ENCODE measurements at regions not wholly inside any gene's neighbourhood (a gene's known extent, or its start where the extent isn't known, plus 50 kb on each side); places are given as distances from the start of the nearest gene placed in this dataset.

GRCh38 chr3:187989575-187990153 is 164.3 kb upstream of the LPP start:
- peaks cover 20 to 24% of the 10 kb centered on the region in 2 experiments for H3K4me1 Mint-ChIP-seq
- peak overlapping the region; percentile 61 to 75 for H3K4me3 Mint-ChIP-seq
- H4K20me1 ChIP-seq (ENCODE audit: control insufficient read depth, insufficient read depth, insufficient read length): no peaks in the 10 kb centered on the region

More at GRCh38 chr3:187989575-187990153, 164.3 kb upstream of the LPP start:
- H3K56ac ChIP-seq (ENCODE audit: insufficient read length, low read depth, low read length): no peak overlapping the region
- H4K91ac ChIP-seq (ENCODE audit: insufficient read length, low read depth, low read length): no peak overlapping the region
- no peaks in the 10 kb centered on the region; the same call in 1 of the 2 replicates for H3K4me1 ChIP-seq (ENCODE audit: insufficient read depth, low read length)
- WGBS (ENCODE audit: extremely low coverage, insufficient read length, low lambda C conversion rate): no CpG with 5 or more reads among the region's 10 CpGs
- no peaks in the 10 kb centered on the region for H3K79me2 ChIP-seq (ENCODE audit: insufficient read depth, low read length)
- no peak overlapping the region for H2BK5ac ChIP-seq (ENCODE audit: insufficient read length, low read length)
- H3K14ac ChIP-seq (ENCODE audit: insufficient read depth, low read length): no peak overlapping the region
- H3K27me3 ChIP-seq (ENCODE audit: insufficient read depth, low read length): no peaks in the 10 kb centered on the region
- H3K23ac ChIP-seq (ENCODE audit: insufficient read length, low read depth, low read length): no peak overlapping the region
- peak overlapping the region; percentile 48 for H3K27ac ChIP-seq (ENCODE audit: insufficient read length, low read depth, low read length)
- H2BK12ac ChIP-seq (ENCODE audit: insufficient read length, low read depth, low read length): no peak overlapping the region
- H3K18ac ChIP-seq (ENCODE audit: insufficient read length, low read depth, low read length): peak overlapping the region; percentile 21
- no peak for TF ChIP-seq CTCF (conservative IDR thresholded peaks at IDR 0.05)
- no peak overlapping the region for H2BK15ac ChIP-seq (ENCODE audit: low read depth, low read length)
- H3K79me1 ChIP-seq (ENCODE audit: insufficient read depth, low read depth, low read length, poor library complexity, severe bottlenecking): no peaks in the 10 kb centered on the region
- H4K5ac ChIP-seq (ENCODE audit: insufficient read length, low read depth, low read length): no peak overlapping the region
- peak; percentile 92 for DNase-seq
- no peaks in the 10 kb centered on the region for H3K27me3 Mint-ChIP-seq (ENCODE audit: low read depth)
- peak overlapping the region; percentile 79 for H3K4me2 ChIP-seq (ENCODE audit: insufficient read depth, insufficient read length, low read length)
- H2AK5ac ChIP-seq (ENCODE audit: insufficient read length, low read length): no peak overlapping the region
- H3K4ac ChIP-seq (ENCODE audit: low read depth, low read length): no peak overlapping the region
- peak overlapping the region; percentile 97 for H3K27ac Mint-ChIP-seq
- H3K9me3 Mint-ChIP-seq: no peaks in the 10 kb centered on the region; a peak in 1 of 5 replicates
- H2AFZ ChIP-seq (ENCODE audit: low read length): peak overlapping the region; percentile 52
- no peak overlapping the region for H4K8ac ChIP-seq (replicated peaks; ENCODE audit: insufficient read length, low read depth, low read length)
- H3T11ph ChIP-seq (ENCODE audit: low read length): no peak overlapping the region
- H3K9me3 ChIP-seq (ENCODE audit: control insufficient read depth, low read depth, low read length): no peaks in the 10 kb centered on the region
- H2BK120ac ChIP-seq (ENCODE audit: low read depth, low read length, poor library complexity, severe bottlenecking): no peak overlapping the region
- no peak overlapping the region for H2BK20ac ChIP-seq (ENCODE audit: low read depth, low read length, poor library complexity, severe bottlenecking)
- no peaks in the 10 kb centered on the region for H3K23me2 ChIP-seq (ENCODE audit: insufficient read length, low read depth, low read length, poor library complexity, severe bottlenecking)
- H3K9ac ChIP-seq (ENCODE audit: extremely low read depth, insufficient read length, low read length): peak overlapping the region; percentile 18
- peaks cover 0 to 8% (median 4%) of the 10 kb centered on the region in 3 experiments; a peak in 3 of 7 replicates for H3K36me3 Mint-ChIP-seq (ENCODE audit: insufficient read depth in 1 of 3, low read depth in 3 of 3)

Measured in H9 (cell line).